Adrenal gland (tissue), 5 donors: ENCODE measurements at regions not wholly inside any gene's neighbourhood (a gene's known extent, or its start where the extent isn't known, plus 50 kb on each side); places are given as distances from the start of the nearest gene placed in this dataset.
A peak's percentile ranks its signal among the peaks of the same experiment; 100 is the strongest.

Experiments used
- CTCF ChIP-seq, 6 experiments: fragments of 450-650 bp in 4 of 6; fragments of 200-600 bp in 2 of 6; sonication (generic) in 1 of 6; IDR thresholded peaks; 1 replicate in 5 of 6; 2 replicates in 1 of 6; pipeline versions ENCODE4 v1.5.1 to v1.8.0; 2016 to 2021; ENCODE audit warnings: antibody characterized with exemption in 6 of 6, mild to moderate bottlenecking in 2 of 6, moderate library complexity in 1 of 6
- POLR2A ChIP-seq, 2 donors: fragments of 450-650 bp; IDR thresholded peaks; one replicate each; pipeline ENCODE4 v1.6.1; 2017; ENCODE audit warnings: antibody characterized with exemption in 2 of 2, mild to moderate bottlenecking in 2 of 2, moderate library complexity in 1 of 2
- donor health status: DM: no; HTN: no; CAD: no.

GRCh38 chr1:234875953-234876855 is 252.4 kb downstream of the TOMM20 start:
- TF ChIP-seq CTCF (IDR thresholded peaks at IDR 0.05): no peak
- peak in 1 of 2 donors; percentile 27 for TF ChIP-seq POLR2A (IDR thresholded peaks at IDR 0.05)
